Brain microvascular endothelial cell (primary cell): ENCODE measurements at regions not wholly inside any gene's neighbourhood (a gene's known extent, or its start where the extent isn't known, plus 50 kb on each side); places are given as distances from the start of the nearest gene placed in this dataset.

ENCODE experiments used
- DNase-seq: peaks from one replicate; pipeline ENCODE4 v3.0.0-alpha.2; 2020
- H3K27ac ChIP-seq: fragments of 250-450 bp; sonication (Bioruptor Pico); 2 replicates; pipeline ENCODE4 v1.5.1; 2020; ENCODE audit warnings: mild to moderate bottlenecking, moderate library complexity
- H3K27me3 ChIP-seq: fragments of 250-450 bp; sonication (Bioruptor Pico); replicated peaks from 2 replicates; pipeline ENCODE4 v1.5.1; 2020; ENCODE audit warnings: mild to moderate bottlenecking
- H3K36me3 ChIP-seq: fragments of 250-450 bp; sonication (Bioruptor Pico); replicated peaks from 2 replicates; pipeline ENCODE4 v1.5.1; 2020; ENCODE audit warnings: mild to moderate bottlenecking
- H3K4me3 ChIP-seq: 2 replicates; pipeline ENCODE4 v1.5.1; 2011; ENCODE audit warnings: low read depth, mild to moderate bottlenecking, control low read depth, low read length, moderate library complexity
- in situ Hi-C: cut with HindIII; loops from 2 replicates; pipeline ENCODE4 v1.10.0; 2017; ENCODE audit warnings: low sequenced_read_pairs, low pct_ligation_motif_present
- TF ChIP-seq, protein P1 (sequence below): IDR thresholded peaks from 2 replicates; pipeline ENCODE4 v1.5.1; 2011; ENCODE audit warnings: low read depth, mild to moderate bottlenecking, moderate library complexity, low read length, control low read depth, inconsistent platforms; ENCODE audit errors: missing control alignments

DNA sequence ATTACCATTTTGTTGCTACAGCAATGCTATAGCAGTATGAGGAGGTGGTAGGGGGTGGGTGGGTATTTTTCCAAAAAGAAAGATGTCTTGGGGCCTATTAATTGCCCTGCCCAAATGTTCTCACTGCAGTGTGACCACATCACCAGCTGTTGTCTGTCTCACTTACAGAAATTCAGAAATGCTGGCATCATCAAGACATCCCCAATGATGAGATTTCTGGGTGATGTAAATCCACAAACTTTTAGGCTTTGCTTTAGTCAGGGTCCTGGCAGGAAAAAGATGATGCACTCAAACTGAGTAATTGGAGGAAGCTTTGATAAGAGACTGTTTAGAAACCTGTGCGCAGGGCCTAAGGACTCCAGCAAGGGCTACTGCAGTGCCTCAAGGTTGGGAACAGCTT lies 56.2 kb upstream of the OPN4 start:
- no peaks in the 10 kb centered on the region for H3K27me3 ChIP-seq
- H3K27ac ChIP-seq, result no peak overlapping the region
- H3K36me3 ChIP-seq, result no peaks in the 10 kb centered on the region
- H3K4me3 ChIP-seq, result no peak overlapping the region
- in situ Hi-C loops, result no loop called here
- TF ChIP-seq, protein P1, sequence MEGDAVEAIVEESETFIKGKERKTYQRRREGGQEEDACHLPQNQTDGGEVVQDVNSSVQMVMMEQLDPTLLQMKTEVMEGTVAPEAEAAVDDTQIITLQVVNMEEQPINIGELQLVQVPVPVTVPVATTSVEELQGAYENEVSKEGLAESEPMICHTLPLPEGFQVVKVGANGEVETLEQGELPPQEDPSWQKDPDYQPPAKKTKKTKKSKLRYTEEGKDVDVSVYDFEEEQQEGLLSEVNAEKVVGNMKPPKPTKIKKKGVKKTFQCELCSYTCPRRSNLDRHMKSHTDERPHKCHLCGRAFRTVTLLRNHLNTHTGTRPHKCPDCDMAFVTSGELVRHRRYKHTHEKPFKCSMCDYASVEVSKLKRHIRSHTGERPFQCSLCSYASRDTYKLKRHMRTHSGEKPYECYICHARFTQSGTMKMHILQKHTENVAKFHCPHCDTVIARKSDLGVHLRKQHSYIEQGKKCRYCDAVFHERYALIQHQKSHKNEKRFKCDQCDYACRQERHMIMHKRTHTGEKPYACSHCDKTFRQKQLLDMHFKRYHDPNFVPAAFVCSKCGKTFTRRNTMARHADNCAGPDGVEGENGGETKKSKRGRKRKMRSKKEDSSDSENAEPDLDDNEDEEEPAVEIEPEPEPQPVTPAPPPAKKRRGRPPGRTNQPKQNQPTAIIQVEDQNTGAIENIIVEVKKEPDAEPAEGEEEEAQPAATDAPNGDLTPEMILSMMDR, result no peak
- no peak for DNase-seq

DNA sequence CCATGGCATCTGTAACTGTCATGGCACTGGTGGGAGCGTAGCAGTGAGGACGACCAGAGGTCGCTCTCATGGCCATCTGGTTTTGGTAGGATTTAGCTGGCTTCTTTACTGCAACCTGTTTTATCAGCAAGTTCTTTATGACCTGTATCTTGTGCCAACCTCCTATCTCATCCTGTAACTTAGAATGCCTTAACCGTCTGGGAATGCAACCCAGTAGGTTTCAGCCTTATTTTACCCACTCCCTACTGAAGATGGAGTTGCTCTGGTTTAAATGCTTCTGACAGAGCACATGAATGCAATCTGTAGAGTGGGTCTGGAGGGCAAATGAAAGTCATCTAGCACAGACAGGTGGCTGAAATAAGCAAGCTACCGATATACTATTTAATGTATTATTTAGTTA lies 55.3 kb upstream of the OPN4 start:
- in situ Hi-C loops, result no loop called here
- no peaks in the 10 kb centered on the region for H3K27me3 ChIP-seq
- DNase-seq, result no peak
- no peak overlapping the region for H3K27ac ChIP-seq
- no peak overlapping the region for H3K4me3 ChIP-seq
- no peaks in the 10 kb centered on the region for H3K36me3 ChIP-seq
- TF ChIP-seq, protein P1, result no peak

DNA sequence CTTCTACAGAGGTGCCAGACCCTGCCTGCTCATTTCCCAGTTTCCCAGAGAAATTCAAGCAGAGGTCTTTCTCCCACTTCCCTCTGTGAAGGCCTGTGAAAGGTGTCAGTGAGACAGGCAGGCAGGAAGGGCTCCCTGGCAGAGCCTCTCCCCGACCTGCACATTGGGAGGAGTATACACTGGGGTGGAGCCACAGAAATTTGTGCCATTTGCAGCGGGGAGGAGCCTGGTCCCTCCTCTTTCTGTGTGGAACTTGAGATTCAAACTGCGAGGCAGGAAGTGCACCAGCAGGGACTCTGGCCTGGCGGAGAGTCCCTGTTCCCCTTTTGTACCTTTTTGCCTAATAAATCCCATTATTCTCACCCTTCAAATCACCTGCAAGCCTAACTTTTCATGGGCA lies 54.6 kb upstream of the OPN4 start:
- in situ Hi-C loops, result no loop called here
- TF ChIP-seq, protein P1, result no peak
- Histone ChIP-seq H3K27ac (no peak overlapping the region), H3K27me3 (no peaks in the 10 kb centered on the region), H3K4me3 (no peak overlapping the region), H3K36me3 (no peaks in the 10 kb centered on the region)
- DNase-seq, result no peak

DNA sequence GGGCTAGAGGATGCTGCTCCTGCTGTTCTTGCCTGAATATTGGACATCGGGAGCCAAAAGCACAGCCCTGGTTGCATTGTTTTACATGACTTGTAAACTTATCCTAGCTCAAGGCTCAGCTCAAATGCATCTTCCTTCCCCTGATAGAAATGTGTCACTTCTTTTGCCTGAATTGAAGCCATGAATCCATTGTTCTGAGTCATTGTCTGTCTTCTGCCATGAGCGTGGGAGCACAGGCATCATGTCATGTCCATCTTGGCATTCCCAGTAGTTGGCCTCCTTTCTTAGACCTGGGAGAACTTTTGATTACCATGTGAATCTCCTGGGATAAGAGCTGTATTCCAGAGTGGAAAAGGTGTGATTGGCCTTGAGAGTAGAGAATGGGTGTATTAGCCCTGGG lies 54.1 kb upstream of the OPN4 start:
- no peak for DNase-seq
- H3K27me3 ChIP-seq, result no peaks in the 10 kb centered on the region
- H3K36me3 ChIP-seq, result no peaks in the 10 kb centered on the region
- no peak overlapping the region for H3K4me3 ChIP-seq
- no peak overlapping the region for H3K27ac ChIP-seq
- TF ChIP-seq, protein P1, result no peak
- in situ Hi-C loops, result no loop called here

DNA sequence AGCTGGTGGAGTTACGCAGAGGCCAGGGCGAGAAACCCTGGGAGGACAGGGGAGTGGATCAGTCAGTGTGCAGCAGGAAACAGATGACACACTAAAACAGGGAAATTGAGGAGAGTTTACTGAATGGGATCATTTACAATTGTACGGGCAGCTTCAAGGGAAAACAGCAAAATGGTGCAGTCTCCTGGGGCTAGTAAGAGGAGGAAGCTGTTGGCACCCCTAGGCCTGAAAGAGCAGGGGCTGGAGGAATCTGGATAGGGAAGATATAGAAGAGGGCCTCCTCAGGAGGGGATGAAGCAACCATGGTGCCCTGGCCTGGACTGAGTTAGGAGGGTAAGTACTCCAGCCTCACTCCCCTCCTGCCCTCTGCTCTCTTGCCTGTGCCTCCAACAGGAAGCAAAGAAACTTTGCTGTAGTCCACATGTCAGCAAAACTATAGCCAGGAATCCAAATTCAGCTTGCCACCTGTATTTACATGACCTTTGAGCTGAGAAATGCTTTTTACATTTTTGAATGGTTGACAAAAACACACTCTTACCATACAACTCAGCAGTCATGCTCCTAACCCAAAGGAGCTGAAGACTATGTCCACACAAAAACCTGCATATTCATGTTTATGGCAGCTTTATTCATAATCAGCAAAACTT lies 52.3 kb upstream of the OPN4 start:
- DNase-seq, result no peak
- no peak overlapping the region for H3K4me3 ChIP-seq
- H3K27ac ChIP-seq, result no peak overlapping the region
- TF ChIP-seq, protein P1, result no peak
- no peaks in the 10 kb centered on the region for H3K27me3 ChIP-seq
- H3K36me3 ChIP-seq, result no peaks in the 10 kb centered on the region
- in situ Hi-C loops, result no loop called here

DNA sequence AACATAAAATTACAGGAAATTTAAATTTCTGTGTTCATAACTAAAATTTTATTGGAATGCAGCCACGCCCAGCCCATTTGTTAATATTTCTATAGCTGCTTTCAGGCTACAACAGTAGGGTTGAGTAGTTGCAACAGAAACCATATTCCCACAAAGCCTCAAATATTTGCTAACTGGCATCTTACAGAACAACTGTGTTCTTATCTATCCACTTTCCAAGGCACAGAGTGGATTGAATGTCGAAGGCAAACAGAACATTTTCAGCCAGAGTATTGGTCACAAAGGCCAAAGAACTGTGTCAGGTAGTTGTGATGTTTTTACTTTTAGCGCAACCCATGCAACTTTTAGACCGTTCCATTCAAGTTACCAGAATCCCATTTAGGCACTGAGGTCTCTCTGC lies 51.1 kb upstream of the OPN4 start:
- Histone ChIP-seq H3K4me3 (no peak overlapping the region), H3K27me3 (no peaks in the 10 kb centered on the region), H3K27ac (no peak overlapping the region), H3K36me3 (no peaks in the 10 kb centered on the region)
- in situ Hi-C loops, result no loop called here
- TF ChIP-seq, protein P1, result no peak
- DNase-seq, result no peak
